Adrenal gland (tissue), 9 donors: ENCODE measurements at regions not wholly inside any gene's neighbourhood (a gene's known extent, or its start where the extent isn't known, plus 50 kb on each side); places are given as distances from the start of the nearest gene placed in this dataset.
A peak's percentile ranks its signal among the peaks of the same experiment; 100 is the strongest.

Source experiments
- DNase-seq, 7 donors: peaks; one replicate each; pipeline ENCODE4 v3.0.0-alpha.2; 2019 to 2020
- H3K27ac ChIP-seq, 5 donors: fragments of 200-600 bp; sonication (generic) in 4 of 5; 1 replicate in 3 of 5; 2 replicates in 2 of 5; pipeline versions ENCODE4 v1.5.1 to v1.8.0; 2016 to 2020; ENCODE audit warnings: mild to moderate bottlenecking in 1 of 5
- H3K27me3 ChIP-seq: fragments of 200-600 bp; 2 replicates; pipeline ENCODE4 v1.8.0; 2021
- H3K36me3 ChIP-seq, 2 donors: fragments of 200-600 bp; replicated peaks in 1 of 2; 1 replicate in 1 of 2; 2 replicates in 1 of 2; pipeline versions ENCODE4 v1.5.1 to v1.8.0; 2018 to 2022
- H3K4me1 ChIP-seq, 2 donors: fragments of 200-600 bp; replicated peaks in 1 of 2; 1 replicate in 1 of 2; 2 replicates in 1 of 2; pipeline versions ENCODE4 v1.5.1 to v1.8.0; 2018 to 2021
- H3K4me3 ChIP-seq, 4 donors: fragments of 200-600 bp; sonication (generic) in 3 of 4; one replicate each; pipeline ENCODE4 v1.5.1; 2016 to 2018
- H3K9me3 ChIP-seq, 3 donors: fragments of 200-600 bp; sonication (generic) in 1 of 3; replicated peaks in 1 of 3; 1 replicate in 2 of 3; 2 replicates in 1 of 3; pipeline versions ENCODE4 v1.5.1 to v1.8.0; 2016 to 2021
- POLR2A ChIP-seq, 2 donors: fragments of 450-650 bp; IDR thresholded peaks; one replicate each; pipeline ENCODE4 v1.6.1; 2017; ENCODE audit warnings: antibody characterized with exemption in 2 of 2, mild to moderate bottlenecking in 2 of 2, moderate library complexity in 1 of 2
- WGBS, 4 donors: extraction: QIAGEN DNeasy Blood & Tissue Kit in 2 of 4; methylation state at CpG; one replicate each; pipeline versions ENCODE4 v1.1.5 to v1.1.7; 2013 to 2017; 5-methylcytosine and 5-hydroxymethylcytosine counted together
- intact Hi-C, 2 donors: fragments of 100-400 bp; cut with DNase I; formaldehyde crosslinking; loops; one replicate each; pipeline versions ENCODE4 v1.14.1 to v1.15.0; 2022 to 2023
- TF ChIP-seq, protein P1 (sequence below), 6 experiments: fragments of 450-650 bp in 4 of 6; fragments of 200-600 bp in 2 of 6; sonication (generic) in 1 of 6; IDR thresholded peaks; 1 replicate in 5 of 6; 2 replicates in 1 of 6; pipeline versions ENCODE4 v1.5.1 to v1.8.0; 2016 to 2021; ENCODE audit warnings: antibody characterized with exemption in 6 of 6, mild to moderate bottlenecking in 2 of 6, moderate library complexity in 1 of 6
- donor health status: healthy with polysubstance abuse.
- donor health status: Bipolar disorder and iron deficiency.
- donor health status: DM: yes; HTN: yes; CAD: no.
- donor health status: DM: no; HTN: no; CAD: no.
- donor health status: DM: no; HTN: no; CAD: no.

DNA sequence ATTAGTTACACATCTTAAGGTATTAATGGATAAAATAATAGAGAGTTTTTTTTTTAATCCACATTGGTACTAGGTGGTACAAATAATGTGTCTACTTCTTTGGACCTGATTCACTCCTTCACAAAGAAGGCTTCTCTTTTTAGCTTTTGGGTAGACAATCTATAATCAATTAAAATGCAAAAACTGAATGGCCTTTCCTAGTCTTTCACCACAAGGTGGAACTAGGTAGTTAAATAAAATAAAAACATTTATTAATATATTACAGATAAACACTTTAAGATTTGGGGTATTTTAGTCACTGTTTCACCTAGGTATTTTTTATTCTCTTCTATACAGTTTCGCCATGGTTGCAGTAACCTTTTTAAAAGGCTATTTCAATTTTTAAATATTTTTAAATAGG, 68.3 kb upstream of the DST start:
- Histone ChIP-seq H3K4me3 (no peak overlapping the region), H3K27me3 (no peaks in the 10 kb centered on the region), H3K4me1 (peaks cover 22 to 48% of the 10 kb centered on the region in 2 donors), H3K27ac (no peak overlapping the region), H3K9me3 (no peaks in the 10 kb centered on the region), H3K36me3 (no peaks in the 10 kb centered on the region)
- TF ChIP-seq, protein P1, sequence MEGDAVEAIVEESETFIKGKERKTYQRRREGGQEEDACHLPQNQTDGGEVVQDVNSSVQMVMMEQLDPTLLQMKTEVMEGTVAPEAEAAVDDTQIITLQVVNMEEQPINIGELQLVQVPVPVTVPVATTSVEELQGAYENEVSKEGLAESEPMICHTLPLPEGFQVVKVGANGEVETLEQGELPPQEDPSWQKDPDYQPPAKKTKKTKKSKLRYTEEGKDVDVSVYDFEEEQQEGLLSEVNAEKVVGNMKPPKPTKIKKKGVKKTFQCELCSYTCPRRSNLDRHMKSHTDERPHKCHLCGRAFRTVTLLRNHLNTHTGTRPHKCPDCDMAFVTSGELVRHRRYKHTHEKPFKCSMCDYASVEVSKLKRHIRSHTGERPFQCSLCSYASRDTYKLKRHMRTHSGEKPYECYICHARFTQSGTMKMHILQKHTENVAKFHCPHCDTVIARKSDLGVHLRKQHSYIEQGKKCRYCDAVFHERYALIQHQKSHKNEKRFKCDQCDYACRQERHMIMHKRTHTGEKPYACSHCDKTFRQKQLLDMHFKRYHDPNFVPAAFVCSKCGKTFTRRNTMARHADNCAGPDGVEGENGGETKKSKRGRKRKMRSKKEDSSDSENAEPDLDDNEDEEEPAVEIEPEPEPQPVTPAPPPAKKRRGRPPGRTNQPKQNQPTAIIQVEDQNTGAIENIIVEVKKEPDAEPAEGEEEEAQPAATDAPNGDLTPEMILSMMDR (IDR thresholded peaks at IDR 0.05): no peak
- TF ChIP-seq POLR2A (IDR thresholded peaks at IDR 0.05): no peak
- no peak for DNase-seq
- 93 to 98% (median 95%) methylated on average over 1 of the region's 1 CpG for WGBS, 4 donors
- intact Hi-C loops: no loop called here

DNA sequence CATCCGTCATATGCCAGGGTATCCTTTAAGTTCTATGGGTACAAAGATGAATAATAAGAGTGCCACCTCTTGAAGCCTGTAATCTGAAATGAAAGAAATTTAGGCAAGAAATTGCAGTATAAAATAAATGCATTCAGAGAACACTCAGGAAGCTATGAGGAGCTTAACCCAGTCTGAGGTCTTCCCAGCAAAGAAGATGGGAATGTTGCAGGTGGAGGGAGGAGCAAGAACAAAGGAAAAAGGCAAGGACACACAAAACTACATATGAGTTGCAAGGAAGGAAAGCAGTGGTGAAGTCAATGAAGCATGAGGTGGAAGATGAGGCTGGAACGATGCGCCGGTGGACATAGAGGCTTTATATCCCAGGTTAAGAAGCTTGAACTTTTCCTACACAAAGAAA, 67.0 kb upstream of the DST start:
- 94 to 97% (median 95%) methylated on average over 4 of the region's 4 CpGs for WGBS, 4 donors
- Histone ChIP-seq H3K27ac (peak overlapping the region in 1 of 5 donors; percentile 63), H3K9me3 (no peaks in the 10 kb centered on the region), H3K4me1 (peaks cover 16 to 35% of the 10 kb centered on the region in 2 donors), H3K27me3 (no peaks in the 10 kb centered on the region), H3K36me3 (no peaks in the 10 kb centered on the region), H3K4me3 (no peak overlapping the region)
- DNase-seq: no peak
- intact Hi-C loops: loop anchor here (5.0 to 10.0 kb wide), 3 partner anchors 143 to 345 kb away; no protein-coding TSS in a partner anchor
- no peak for TF ChIP-seq POLR2A (IDR thresholded peaks at IDR 0.05)
- TF ChIP-seq, protein P1 (IDR thresholded peaks at IDR 0.05): no peak

DNA sequence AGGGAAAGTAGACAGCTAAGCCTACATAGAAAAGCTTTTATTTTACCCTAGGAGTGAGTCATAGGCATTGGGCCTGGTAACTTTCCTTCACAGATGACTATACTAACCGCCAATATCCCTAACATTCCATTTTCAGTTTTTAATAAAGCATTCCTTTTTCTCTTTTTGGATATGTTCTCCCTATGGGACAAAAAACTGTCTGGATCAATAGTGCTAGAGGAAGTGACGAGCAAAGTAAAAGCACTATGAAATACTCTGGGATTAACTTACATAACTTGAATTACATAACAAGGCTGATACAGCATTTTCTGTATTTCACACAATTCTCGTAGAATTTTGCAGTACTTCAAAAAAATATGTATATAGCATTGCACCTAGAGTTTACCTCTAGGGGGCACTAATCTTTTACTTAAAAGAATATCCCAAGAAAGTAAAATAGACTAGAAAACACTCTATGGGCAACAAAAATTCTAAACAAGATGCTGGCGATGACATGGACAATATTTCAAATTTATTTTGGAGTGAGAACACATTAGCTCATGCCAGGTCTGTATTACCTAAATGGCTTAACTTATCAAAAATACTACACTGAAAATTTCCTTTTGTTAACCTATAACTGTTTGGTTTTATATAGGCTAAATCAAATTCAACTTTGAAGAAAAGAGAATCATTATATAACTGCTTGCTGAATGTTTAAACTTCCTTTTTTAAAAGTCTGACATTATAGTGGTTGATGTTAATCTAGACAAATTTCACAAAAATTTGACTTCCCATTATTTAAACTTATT, 66.3 kb upstream of the DST start:
- Histone ChIP-seq H3K36me3 (no peaks in the 10 kb centered on the region), H3K4me3 (no peak overlapping the region), H3K9me3 (no peaks in the 10 kb centered on the region), H3K27ac (peak overlapping the region in 4 of 5 donors; percentile 34 to 66 (median 60)), H3K27me3 (no peaks in the 10 kb centered on the region), H3K4me1 (peaks cover 13 to 30% of the 10 kb centered on the region in 2 donors)
- no peak for DNase-seq
- TF ChIP-seq, protein P1 (IDR thresholded peaks at IDR 0.05): peak; percentile 40 to 68 (median 59)
- no peak for TF ChIP-seq POLR2A (IDR thresholded peaks at IDR 0.05)
- WGBS, 4 donors: 36 to 43% (median 39%) methylated on average over 4 of the region's 4 CpGs
- intact Hi-C loops: loop anchor here (5.0 to 10.0 kb wide), 3 partner anchors 143 to 344 kb away; no protein-coding TSS in a partner anchor

DNA sequence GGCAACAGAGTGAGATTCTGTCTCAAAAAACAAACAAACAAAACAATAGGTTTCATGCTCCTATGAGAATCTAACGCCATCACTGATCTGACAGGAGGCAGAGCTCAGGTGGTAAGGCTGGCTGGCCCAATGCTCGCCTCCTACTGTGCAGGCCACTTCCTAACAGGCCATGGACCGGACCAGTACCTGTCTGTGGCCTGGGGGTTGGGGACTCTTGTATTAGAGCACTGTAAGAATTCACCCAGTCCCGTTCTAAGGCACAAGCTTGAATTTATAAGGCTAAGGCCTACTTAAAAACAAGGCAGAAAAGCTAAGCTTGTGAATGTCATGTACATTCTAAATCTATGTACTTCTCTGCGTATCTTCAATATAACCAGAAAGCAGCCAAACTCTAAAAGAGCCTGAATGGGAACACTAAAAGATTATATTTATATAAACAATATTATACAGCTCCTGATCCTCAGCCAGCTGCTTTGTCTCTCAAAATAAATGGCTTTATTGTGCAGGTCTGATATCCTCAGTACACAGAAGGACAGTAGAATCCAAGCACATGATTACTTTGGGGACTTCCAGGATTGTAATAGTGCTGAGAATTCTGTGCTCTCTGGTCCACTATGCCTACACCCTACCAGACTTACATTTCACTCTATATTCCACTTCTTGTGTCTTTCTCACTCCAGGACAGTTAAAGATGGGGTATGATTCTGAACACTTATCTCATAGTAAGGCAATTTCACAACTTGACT, 64.5 kb upstream of the DST start:
- Histone ChIP-seq H3K27ac (peak overlapping the region in 1 of 5 donors; percentile 19), H3K27me3 (no peaks in the 10 kb centered on the region), H3K36me3 (no peaks in the 10 kb centered on the region), H3K9me3 (no peaks in the 10 kb centered on the region), H3K4me1 (peaks cover 0 to 14% of the 10 kb centered on the region in 2 donors), H3K4me3 (no peak overlapping the region)
- intact Hi-C loops: loop anchor here (5.0 to 10.0 kb wide), 3 partner anchors 145 to 342 kb away; no protein-coding TSS in a partner anchor
- DNase-seq: no peak
- TF ChIP-seq POLR2A (IDR thresholded peaks at IDR 0.05): no peak
- TF ChIP-seq, protein P1 (IDR thresholded peaks at IDR 0.05): no peak
- WGBS, 4 donors: 89 to 98% (median 96%) methylated on average over 5 of the region's 5 CpGs
